GM12878 (cell line): ENCODE measurements at regions not wholly inside any gene's neighbourhood (a gene's known extent, or its start where the extent isn't known, plus 50 kb on each side); places are given as distances from the start of the nearest gene placed in this dataset.

Source experiments
- ATAC-seq: fragments of 200-7000 bp; cut with Tn5 transposase; 3 replicates; pipeline ENCODE4 v1.9.1; 2020; ENCODE audit warnings: mild to moderate bottlenecking, moderate library complexity
- BruUV-seq: library from RNA; stranded (reverse); fragments of 400-500 nt; replicated peaks from 2 replicates; lab custom pipeline; 2021; lab: Mats Ljungman, UMichigan
- CTCF ChIA-PET: fragments of 300-600 bp; sonication (Branson Sonifier 250); formaldehyde crosslinking; extraction: SDS; loops from one replicate; lab custom pipeline; 2021; ENCODE audit warnings: inconsistent platforms; lab: Yijun Ruan, JAX
- POLR2A ChIA-PET: fragments of 350-600 bp; formaldehyde crosslinking; extraction: SDS; loops from one replicate; lab custom pipeline; 2021; ENCODE audit warnings: inconsistent platforms; lab: Charles Lee
- RAD21 ChIA-PET: fragments of 300-600 bp; sonication (Branson Sonifier 250); formaldehyde crosslinking; loops from one replicate; lab custom pipeline; 2023; ENCODE audit warnings: antibody characterized with exemption; ENCODE audit not compliant: unreplicated experiment; lab: Charles Lee
- SMC1A ChIA-PET: fragments of 300-600 bp; sonication (Branson Sonifier 250); formaldehyde crosslinking; loops from one replicate; lab custom pipeline; 2023; ENCODE audit not compliant: unreplicated experiment, uncharacterized antibody; lab: Charles Lee
- DNase-seq: peaks from one replicate; pipeline ENCODE4 v3.0.0-alpha.2; 2011; ENCODE audit warnings: low read depth, low spot score
- FAIRE-seq: peaks from 3 replicates; lab custom pipeline; 2011; peaks lifted over from hg19 to GRCh38; lab: Jason Lieb, UNC
- H2AFZ ChIP-seq: 2 replicates; pipeline ENCODE4 v1.6.0; 2011; ENCODE audit warnings: low read depth, low read length, control low read depth; ENCODE audit not compliant: control insufficient read depth
- H3K27ac ChIP-seq: 2 replicates; pipeline ENCODE4 v1.5.1; 2011; ENCODE audit warnings: control low read depth; ENCODE audit not compliant: control insufficient read depth, insufficient read depth
- H3K27me3 ChIP-seq, 2 experiments: replicated peaks in 1 of 2; 2 replicates each; pipeline versions ENCODE4 v1.6.0 to v1.6.1; 2011; ENCODE audit warnings: low read length in 1 of 2; ENCODE audit not compliant: control insufficient read depth in 2 of 2, insufficient read depth in 2 of 2
- H3K36me3 ChIP-seq, 2 experiments: 2 replicates each; pipeline ENCODE4 v1.5.1; 2011; ENCODE audit warnings: low read length in 1 of 2; ENCODE audit not compliant: control insufficient read depth in 2 of 2, insufficient read depth in 2 of 2
- H3K4me1 ChIP-seq: 2 replicates; pipeline ENCODE4 v1.6.1; 2011; ENCODE audit warnings: mild to moderate bottlenecking, low read length, moderate library complexity, mixed read lengths; ENCODE audit not compliant: control insufficient read depth, insufficient read depth
- H3K4me2 ChIP-seq: 2 replicates; pipeline ENCODE4 v1.6.0; 2011; ENCODE audit warnings: control low read depth; ENCODE audit not compliant: control insufficient read depth, insufficient read depth
- H3K4me3 ChIP-seq: fragments of 200-600 bp; sonication (generic); 2 replicates; pipeline ENCODE4 v1.5.1; 2016
- H3K79me2 ChIP-seq: 2 replicates; pipeline ENCODE4 v1.6.0; 2011; ENCODE audit warnings: low read length; ENCODE audit not compliant: control insufficient read depth, insufficient read depth
- H3K9ac ChIP-seq: 2 replicates; pipeline ENCODE4 v1.8.0; 2011; ENCODE audit warnings: low read length, control low read depth, mixed read lengths; ENCODE audit not compliant: control insufficient read depth, insufficient read depth
- H3K9me3 ChIP-seq: replicated peaks from 3 replicates; pipeline ENCODE4 v1.5.1; 2011; ENCODE audit warnings: mild to moderate bottlenecking, low read length; ENCODE audit not compliant: control insufficient read depth, insufficient read depth
- H4K20me1 ChIP-seq: 2 replicates; pipeline ENCODE4 v1.6.0; 2011; ENCODE audit not compliant: control insufficient read depth, insufficient read depth
- ATF7 ChIP-seq: fragments of 450-650 bp; IDR thresholded peaks from 2 replicates; pipeline ENCODE4 v1.6.1; 2016; ENCODE audit warnings: low read depth, mild to moderate bottlenecking
- BCLAF1 ChIP-seq: fragments of 450-650 bp; IDR thresholded peaks from 2 replicates; pipeline ENCODE4 v1.6.1; 2017; ENCODE audit warnings: antibody characterized with exemption, mild to moderate bottlenecking, moderate library complexity
- ELK1 ChIP-seq: IDR thresholded peaks from 2 replicates; pipeline ENCODE4 v1.6.1; 2012; ENCODE audit warnings: low read depth, low read length, improper control_type of control experiment
- IRF3 ChIP-seq: fragments of 450-650 bp; IDR thresholded peaks from 2 replicates; pipeline ENCODE4 v1.6.1; 2014; ENCODE audit warnings: mild to moderate bottlenecking
- KAT2A ChIP-seq: conservative IDR thresholded peaks from 2 replicates; pipeline ENCODE4 v1.6.1; 2011; ENCODE audit warnings: low read depth, low read length; ENCODE audit not compliant: control insufficient read depth
- SKIL ChIP-seq: fragments of 450-650 bp; IDR thresholded peaks from 2 replicates; pipeline ENCODE4 v1.6.1; 2017; ENCODE audit warnings: mild to moderate bottlenecking, low read depth, inconsistent platforms; ENCODE audit not compliant: poor library complexity, severe bottlenecking
- WGBS: methylation state at CpG from one replicate; pipeline ENCODE4 v1.1.6; 2016; ENCODE audit warnings: low lambda C conversion rate; ENCODE audit not compliant: insufficient replicate concordance, insufficient coverage; ENCODE audit errors: missing lambda C conversion rate; 5-methylcytosine and 5-hydroxymethylcytosine counted together
- in situ Hi-C: fragments of 300-500 bp; cut with MboI; formaldehyde crosslinking; loops from 9 replicates; pipeline ENCODE4 v1.14.3; 2018; ENCODE audit warnings: mixed read lengths
- intact Hi-C: fragments of 100-400 bp; cut with micrococcal nuclease; formaldehyde crosslinking; loops from one replicate; pipeline ENCODE4 v1.14.2; 2022; ENCODE audit not compliant: unreplicated experiment

GRCh38 chr15:29873264-29873663 is 51.0 kb upstream of the TJP1 start:
- POLR2A ChIA-PET, result no interaction called here
- TF ChIP-seq ELK1 (no peak), ATF7 (no peak), BCLAF1 (no peak), SKIL (no peak), IRF3 (no peak), KAT2A (no peak)
- TF ChIP-seq, all 136 proteins: peak for 0
- BruUV-seq, result no TSS peak
- no peaks in the 10 kb centered on the region for H3K79me2 ChIP-seq
- ChIA-PET RAD21 (no interaction called here), SMC1A (no interaction called here), CTCF (no interaction called here)
- H4K20me1 ChIP-seq, result no peaks in the 10 kb centered on the region
- ATAC-seq, result no peak
- WGBS, result 74% methylated on average over 3 of the region's 3 CpGs
- H3K4me3 ChIP-seq, result no peak overlapping the region
- FAIRE-seq, result no peak
- H3K4me2 ChIP-seq, result no peak overlapping the region
- in situ Hi-C loops, result no loop called here
- no peak for DNase-seq
- no peaks in the 10 kb centered on the region for H3K4me1 ChIP-seq
- H3K36me3 ChIP-seq, result no peaks in the 10 kb centered on the region
- H3K27me3 ChIP-seq, result no peaks in the 10 kb centered on the region; a peak in 1 of 4 replicates
- H3K9me3 ChIP-seq, result no peaks in the 10 kb centered on the region
- no peak overlapping the region for H3K9ac ChIP-seq
- H3K27ac ChIP-seq, result no peak overlapping the region
- intact Hi-C loops, result no loop called here
- H2AFZ ChIP-seq, result no peak overlapping the region
